NB4 (cell line): ENCODE measurements at regions not wholly inside any gene's neighbourhood (a gene's known extent, or its start where the extent isn't known, plus 50 kb on each side); places are given as distances from the start of the nearest gene placed in this dataset.

Experiments used
- CTCF ChIP-seq: IDR thresholded peaks from one replicate; pipeline ENCODE4 v1.5.1; 2012; ENCODE audit warnings: low read depth, low read length
- POLR2A ChIP-seq: IDR thresholded peaks from 2 replicates; pipeline ENCODE4 v1.6.1; 2011; ENCODE audit warnings: mild to moderate bottlenecking; ENCODE audit not compliant: insufficient read length; ENCODE audit errors: extremely low read depth

- TF ChIP-seq CTCF (no peak), POLR2A (no peak)
Observed at GRCh38 chr18:55657572-55658331, 69.8 kb upstream of the TCF4 start.
